T-cell (primary cell): ENCODE measurements at regions not wholly inside any gene's neighbourhood (a gene's known extent, or its start where the extent isn't known, plus 50 kb on each side); places are given as distances from the start of the nearest gene placed in this dataset.

ENCODE experiments used
- ATAC-seq, 4 experiments: fragments of 200-7000 bp in 3 of 4; fragments of 150-1000 bp in 1 of 4; cut with Tn5 transposase; replicated peaks in 1 of 4; 1 replicate in 3 of 4; 2 replicates in 1 of 4; pipeline ENCODE4 v1.10.0; 2021; ENCODE audit warnings: moderate library complexity in 3 of 4, mild to moderate bottlenecking in 2 of 4, moderate number of reproducible peaks in 1 of 4
- CTCF ChIA-PET, 2 donors: fragments of 300-600 bp; sonication (Branson Sonifier 250); formaldehyde crosslinking; loops; one replicate each; lab custom pipeline; 2022; ENCODE audit warnings: antibody characterized with exemption in 2 of 2; lab: Charles Lee
- POLR2A ChIA-PET, 2 donors: fragments of 300-600 bp; sonication (Branson Sonifier 250); formaldehyde crosslinking; loops; one replicate each; lab custom pipeline; 2022; ENCODE audit warnings: antibody characterized with exemption in 2 of 2; lab: Charles Lee
- DNase-seq, 35 experiments: peaks; one replicate each; pipeline versions ENCODE4 v3.0.0 to v3.0.0-alpha.2; 2013 to 2023
- H3K27ac ChIP-seq: one replicate; pipeline ENCODE4 v1.5.1; 2013; ENCODE audit warnings: low read length
- H3K27me3 ChIP-seq, 2 experiments: replicated peaks in 1 of 2; 1 replicate in 1 of 2; 2 replicates in 1 of 2; pipeline versions ENCODE4 v1.6.1 to v1.7.0; 2013; ENCODE audit warnings: low read length in 1 of 2, mixed read lengths in 1 of 2; ENCODE audit not compliant: control insufficient read depth in 2 of 2, insufficient read depth in 2 of 2; ENCODE audit errors: extremely low read depth in 1 of 2
- H3K36me3 ChIP-seq, 2 donors: 1 replicate in 1 of 2; 2 replicates in 1 of 2; pipeline versions ENCODE4 v1.6.1 to v1.7.0; 2013; ENCODE audit warnings: low read length in 1 of 2; ENCODE audit not compliant: control insufficient read depth in 2 of 2, insufficient read depth in 1 of 2; ENCODE audit errors: extremely low read depth in 1 of 2
- H3K4me1 ChIP-seq, 2 experiments: 1 replicate in 1 of 2; 2 replicates in 1 of 2; pipeline versions ENCODE4 v1.6.1 to v1.7.0; 2013; ENCODE audit warnings: low read length in 2 of 2, mixed read lengths in 1 of 2; ENCODE audit not compliant: insufficient read depth in 2 of 2, control insufficient read depth in 1 of 2; ENCODE audit errors: extremely low read depth in 1 of 2
- H3K4me3 ChIP-seq, 2 donors: 1 replicate in 1 of 2; 2 replicates in 1 of 2; pipeline versions ENCODE4 v1.5.1 to v1.7.0; 2013; ENCODE audit warnings: mild to moderate bottlenecking in 2 of 2, low read length in 1 of 2, moderate library complexity in 1 of 2; ENCODE audit not compliant: control insufficient read depth in 1 of 2; ENCODE audit errors: extremely low read depth in 1 of 2
- H3K9me3 ChIP-seq: 2 replicates; pipeline ENCODE4 v1.7.0; 2013
- H3K27ac Mint-ChIP-seq, 2 donors: one replicate each; pipeline ENCODE4 v1.8.0; 2020 to 2021; ENCODE audit warnings: mild to moderate bottlenecking in 2 of 2, mixed read lengths in 2 of 2
- H3K27me3 Mint-ChIP-seq, 2 donors: one replicate each; pipeline ENCODE4 v1.8.0; 2021 to 2022; ENCODE audit warnings: mixed read lengths in 2 of 2
- H3K36me3 Mint-ChIP-seq: one replicate; pipeline ENCODE4 v1.8.0; 2021; ENCODE audit warnings: mixed read lengths
- H3K4me1 Mint-ChIP-seq, 3 donors: one replicate each; pipeline ENCODE4 v1.8.0; 2020 to 2022; ENCODE audit warnings: mixed read lengths in 3 of 3, mild to moderate bottlenecking in 1 of 3
- H3K4me3 Mint-ChIP-seq, 3 donors: one replicate each; pipeline ENCODE4 v1.8.0; 2020 to 2022; ENCODE audit warnings: mild to moderate bottlenecking in 3 of 3, mixed read lengths in 3 of 3, moderate library complexity in 3 of 3
- H3K9me3 Mint-ChIP-seq, 3 donors: one replicate each; pipeline ENCODE4 v1.8.0; 2020 to 2022; ENCODE audit warnings: mixed read lengths in 3 of 3
- WGBS: methylation state at CpG from one replicate; pipeline ENCODE4 v1.1.5; 2013; ENCODE audit warnings: missing lambda C conversion rate; ENCODE audit not compliant: insufficient coverage; 5-methylcytosine and 5-hydroxymethylcytosine counted together

- no peaks in the 10 kb centered on the region for H3K27me3 Mint-ChIP-seq
- H3K4me1 Mint-ChIP-seq: no peaks in the 10 kb centered on the region
Observed at GRCh38 chr6:102356170-102356569, 962.7 kb downstream of the GRIK2 start.

GRCh38 chr6:102355578-102355977 lies 962.1 kb downstream of the GRIK2 start:
- H3K36me3 ChIP-seq: no peaks in the 10 kb centered on the region
- no peaks in the 10 kb centered on the region for H3K4me1 ChIP-seq
- Mint-ChIP-seq H3K4me1 (no peaks in the 10 kb centered on the region), H3K36me3 (no peaks in the 10 kb centered on the region), H3K4me3 (no peak overlapping the region), H3K27ac (no peak overlapping the region), H3K27me3 (no peaks in the 10 kb centered on the region), H3K9me3 (peaks cover 3 to 9% (median 4%) of the 10 kb centered on the region in 3 donors)
- ChIA-PET CTCF (no interaction called here), POLR2A (no interaction called here)
- ATAC-seq (no peak), DNase-seq (no peak)
- H3K27me3 ChIP-seq: no peaks in the 10 kb centered on the region
- WGBS: no CpG with 5 or more reads among the region's 1 CpG
- H3K27ac ChIP-seq: no peak overlapping the region
- H3K4me3 ChIP-seq: no peak overlapping the region
- no peaks in the 10 kb centered on the region for H3K9me3 ChIP-seq

More at GRCh38 chr6:102356170-102356569, 962.7 kb downstream of the GRIK2 start:
- Histone ChIP-seq H3K4me3 (no peak overlapping the region), H3K27me3 (no peaks in the 10 kb centered on the region), H3K36me3 (no peaks in the 10 kb centered on the region), H3K9me3 (no peaks in the 10 kb centered on the region), H3K4me1 (no peaks in the 10 kb centered on the region), H3K27ac (no peak overlapping the region)
- POLR2A ChIA-PET: no interaction called here
- CTCF ChIA-PET: no interaction called here
- no peak for DNase-seq
- Mint-ChIP-seq H3K27ac (no peak overlapping the region), H3K4me3 (no peak overlapping the region), H3K36me3 (no peaks in the 10 kb centered on the region), H3K9me3 (peaks cover 3 to 10% (median 4%) of the 10 kb centered on the region in 3 donors)
- 58% methylated on average over 6 of the region's 8 CpGs for WGBS
- no peak for ATAC-seq

GRCh38 chr6:102352552-102352951 lies 959.0 kb downstream of the GRIK2 start:
- H3K4me1 Mint-ChIP-seq: no peaks in the 10 kb centered on the region
- WGBS: 29% methylated on average over 1 of the region's 5 CpGs
- H3K4me3 Mint-ChIP-seq: no peak overlapping the region
- H3K27ac Mint-ChIP-seq: no peak overlapping the region
- ChIA-PET CTCF (no interaction called here), POLR2A (no interaction called here)
- H3K9me3 Mint-ChIP-seq: peaks cover 4 to 9% (median 5%) of the 10 kb centered on the region in 3 donors
- Histone ChIP-seq H3K27me3 (no peaks in the 10 kb centered on the region), H3K36me3 (no peaks in the 10 kb centered on the region), H3K4me3 (no peak overlapping the region), H3K27ac (no peak overlapping the region), H3K4me1 (no peaks in the 10 kb centered on the region), H3K9me3 (no peaks in the 10 kb centered on the region)
- ATAC-seq: no peak
- no peaks in the 10 kb centered on the region for H3K27me3 Mint-ChIP-seq
- no peaks in the 10 kb centered on the region for H3K36me3 Mint-ChIP-seq
- no peak for DNase-seq

- Mint-ChIP-seq H3K27ac (no peak overlapping the region), H3K9me3 (peaks cover 0 to 8% (median 6%) of the 10 kb centered on the region in 3 donors), H3K36me3 (no peaks in the 10 kb centered on the region), H3K4me1 (no peaks in the 10 kb centered on the region), H3K27me3 (no peaks in the 10 kb centered on the region), H3K4me3 (no peak overlapping the region)
- no peaks in the 10 kb centered on the region for H3K27me3 ChIP-seq
- no peak overlapping the region for H3K4me3 ChIP-seq
- no peaks in the 10 kb centered on the region for H3K9me3 ChIP-seq
- ChIA-PET POLR2A (no interaction called here), CTCF (no interaction called here)
- ATAC-seq (no peak), DNase-seq (no peak)
- H3K4me1 ChIP-seq: no peaks in the 10 kb centered on the region
- no peaks in the 10 kb centered on the region for H3K36me3 ChIP-seq
- WGBS: no CpG with 5 or more reads among the region's 2 CpGs
- H3K27ac ChIP-seq: no peak overlapping the region
Observed at GRCh38 chr6:102344769-102345168, 951.3 kb downstream of the GRIK2 start.

GRCh38 chr6:102340311-102340710 lies 946.8 kb downstream of the GRIK2 start:
- DNase-seq: no peak
- Mint-ChIP-seq H3K4me3 (no peak overlapping the region), H3K27me3 (no peaks in the 10 kb centered on the region), H3K36me3 (no peaks in the 10 kb centered on the region), H3K4me1 (no peaks in the 10 kb centered on the region), H3K27ac (no peak overlapping the region), H3K9me3 (peaks cover 0 to 8% (median 5%) of the 10 kb centered on the region in 3 donors)
- Histone ChIP-seq H3K4me1 (no peaks in the 10 kb centered on the region), H3K27ac (no peak overlapping the region), H3K27me3 (no peaks in the 10 kb centered on the region), H3K4me3 (no peak overlapping the region), H3K36me3 (no peaks in the 10 kb centered on the region), H3K9me3 (no peaks in the 10 kb centered on the region)
- no peak for ATAC-seq
- CTCF ChIA-PET: no interaction called here
- POLR2A ChIA-PET: no interaction called here
- no CpG with 5 or more reads among the region's 4 CpGs for WGBS

GRCh38 chr6:102333736-102334135 lies 940.2 kb downstream of the GRIK2 start:
- H3K9me3 ChIP-seq: no peaks in the 10 kb centered on the region
- Mint-ChIP-seq H3K36me3 (no peaks in the 10 kb centered on the region), H3K27ac (no peak overlapping the region), H3K27me3 (no peaks in the 10 kb centered on the region), H3K9me3 (peaks cover 4 to 8% (median 7%) of the 10 kb centered on the region in 3 donors), H3K4me3 (no peak overlapping the region), H3K4me1 (no peaks in the 10 kb centered on the region)
- ChIA-PET POLR2A (no interaction called here), CTCF (no interaction called here)
- WGBS: 78% methylated on average over 5 of the region's 8 CpGs
- no peak for DNase-seq
- no peaks in the 10 kb centered on the region for H3K36me3 ChIP-seq
- H3K4me3 ChIP-seq: no peak overlapping the region
- H3K27me3 ChIP-seq: no peaks in the 10 kb centered on the region
- ATAC-seq: no peak
- no peak overlapping the region for H3K27ac ChIP-seq
- no peaks in the 10 kb centered on the region for H3K4me1 ChIP-seq

- ATAC-seq: no peak
- 77% methylated on average over 2 of the region's 4 CpGs for WGBS
- no peaks in the 10 kb centered on the region for H3K27me3 ChIP-seq
Observed at GRCh38 chr6:102327697-102328225, 934.3 kb downstream of the GRIK2 start.

More at GRCh38 chr6:102327697-102328225, 934.3 kb downstream of the GRIK2 start:
- no peak for DNase-seq
- no peak overlapping the region for H3K4me3 ChIP-seq
- no peaks in the 10 kb centered on the region for H3K4me1 ChIP-seq
- Mint-ChIP-seq H3K27me3 (no peaks in the 10 kb centered on the region), H3K4me1 (no peaks in the 10 kb centered on the region), H3K9me3 (peaks cover 0 to 5% (median 3%) of the 10 kb centered on the region in 3 donors), H3K4me3 (no peak overlapping the region), H3K27ac (no peak overlapping the region), H3K36me3 (no peaks in the 10 kb centered on the region)
- no peak overlapping the region for H3K27ac ChIP-seq
- H3K9me3 ChIP-seq: no peaks in the 10 kb centered on the region
- no peaks in the 10 kb centered on the region for H3K36me3 ChIP-seq
- ChIA-PET CTCF (no interaction called here), POLR2A (no interaction called here)
